ENCODE measurements at regions not wholly inside any gene's neighbourhood (a gene's known extent, or its start where the extent isn't known, plus 50 kb on each side); places are given as distances from the start of the nearest gene placed in this dataset.

DNA sequence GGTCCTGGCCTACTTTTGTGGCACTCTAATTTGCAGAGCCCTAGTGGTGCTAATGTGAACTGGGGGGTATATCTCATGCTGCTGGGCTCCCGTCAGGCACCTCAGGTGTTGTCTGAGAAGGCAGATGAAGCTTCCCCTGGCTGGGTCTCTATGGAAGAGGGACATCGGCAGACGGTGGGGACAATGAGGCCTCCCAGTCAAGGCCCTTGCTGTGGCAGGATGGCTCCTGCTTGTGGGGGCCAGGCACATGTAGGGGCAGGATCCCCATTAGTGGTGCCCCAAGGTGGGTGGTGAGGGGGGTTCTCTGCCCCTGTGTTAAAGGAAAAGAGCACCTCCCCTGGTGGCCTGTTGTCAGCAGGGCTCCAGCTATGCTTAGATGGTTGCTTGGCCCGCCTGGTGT lies 192.8 kb upstream of the S1PR3 start (continued):
- TF ChIP-seq, protein P1, sequence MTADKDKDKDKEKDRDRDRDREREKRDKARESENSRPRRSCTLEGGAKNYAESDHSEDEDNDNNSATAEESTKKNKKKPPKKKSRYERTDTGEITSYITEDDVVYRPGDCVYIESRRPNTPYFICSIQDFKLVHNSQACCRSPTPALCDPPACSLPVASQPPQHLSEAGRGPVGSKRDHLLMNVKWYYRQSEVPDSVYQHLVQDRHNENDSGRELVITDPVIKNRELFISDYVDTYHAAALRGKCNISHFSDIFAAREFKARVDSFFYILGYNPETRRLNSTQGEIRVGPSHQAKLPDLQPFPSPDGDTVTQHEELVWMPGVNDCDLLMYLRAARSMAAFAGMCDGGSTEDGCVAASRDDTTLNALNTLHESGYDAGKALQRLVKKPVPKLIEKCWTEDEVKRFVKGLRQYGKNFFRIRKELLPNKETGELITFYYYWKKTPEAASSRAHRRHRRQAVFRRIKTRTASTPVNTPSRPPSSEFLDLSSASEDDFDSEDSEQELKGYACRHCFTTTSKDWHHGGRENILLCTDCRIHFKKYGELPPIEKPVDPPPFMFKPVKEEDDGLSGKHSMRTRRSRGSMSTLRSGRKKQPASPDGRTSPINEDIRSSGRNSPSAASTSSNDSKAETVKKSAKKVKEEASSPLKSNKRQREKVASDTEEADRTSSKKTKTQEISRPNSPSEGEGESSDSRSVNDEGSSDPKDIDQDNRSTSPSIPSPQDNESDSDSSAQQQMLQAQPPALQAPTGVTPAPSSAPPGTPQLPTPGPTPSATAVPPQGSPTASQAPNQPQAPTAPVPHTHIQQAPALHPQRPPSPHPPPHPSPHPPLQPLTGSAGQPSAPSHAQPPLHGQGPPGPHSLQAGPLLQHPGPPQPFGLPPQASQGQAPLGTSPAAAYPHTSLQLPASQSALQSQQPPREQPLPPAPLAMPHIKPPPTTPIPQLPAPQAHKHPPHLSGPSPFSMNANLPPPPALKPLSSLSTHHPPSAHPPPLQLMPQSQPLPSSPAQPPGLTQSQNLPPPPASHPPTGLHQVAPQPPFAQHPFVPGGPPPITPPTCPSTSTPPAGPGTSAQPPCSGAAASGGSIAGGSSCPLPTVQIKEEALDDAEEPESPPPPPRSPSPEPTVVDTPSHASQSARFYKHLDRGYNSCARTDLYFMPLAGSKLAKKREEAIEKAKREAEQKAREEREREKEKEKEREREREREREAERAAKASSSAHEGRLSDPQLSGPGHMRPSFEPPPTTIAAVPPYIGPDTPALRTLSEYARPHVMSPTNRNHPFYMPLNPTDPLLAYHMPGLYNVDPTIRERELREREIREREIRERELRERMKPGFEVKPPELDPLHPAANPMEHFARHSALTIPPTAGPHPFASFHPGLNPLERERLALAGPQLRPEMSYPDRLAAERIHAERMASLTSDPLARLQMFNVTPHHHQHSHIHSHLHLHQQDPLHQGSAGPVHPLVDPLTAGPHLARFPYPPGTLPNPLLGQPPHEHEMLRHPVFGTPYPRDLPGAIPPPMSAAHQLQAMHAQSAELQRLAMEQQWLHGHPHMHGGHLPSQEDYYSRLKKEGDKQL (CRISPR knock-in tag; IDR thresholded peaks at IDR 0.05; ENCODE audit: low read depth): no peak
- TF ChIP-seq, protein P2, sequence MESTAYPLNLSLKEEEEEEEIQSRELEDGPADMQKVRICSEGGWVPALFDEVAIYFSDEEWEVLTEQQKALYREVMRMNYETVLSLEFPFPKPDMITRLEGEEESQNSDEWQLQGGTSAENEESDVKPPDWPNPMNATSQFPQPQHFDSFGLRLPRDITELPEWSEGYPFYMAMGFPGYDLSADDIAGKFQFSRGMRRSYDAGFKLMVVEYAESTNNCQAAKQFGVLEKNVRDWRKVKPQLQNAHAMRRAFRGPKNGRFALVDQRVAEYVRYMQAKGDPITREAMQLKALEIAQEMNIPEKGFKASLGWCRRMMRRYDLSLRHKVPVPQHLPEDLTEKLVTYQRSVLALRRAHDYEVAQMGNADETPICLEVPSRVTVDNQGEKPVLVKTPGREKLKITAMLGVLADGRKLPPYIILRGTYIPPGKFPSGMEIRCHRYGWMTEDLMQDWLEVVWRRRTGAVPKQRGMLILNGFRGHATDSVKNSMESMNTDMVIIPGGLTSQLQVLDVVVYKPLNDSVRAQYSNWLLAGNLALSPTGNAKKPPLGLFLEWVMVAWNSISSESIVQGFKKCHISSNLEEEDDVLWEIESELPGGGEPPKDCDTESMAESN (CRISPR knock-in tag; conservative IDR thresholded peaks at IDR 0.05): no peak

DNA sequence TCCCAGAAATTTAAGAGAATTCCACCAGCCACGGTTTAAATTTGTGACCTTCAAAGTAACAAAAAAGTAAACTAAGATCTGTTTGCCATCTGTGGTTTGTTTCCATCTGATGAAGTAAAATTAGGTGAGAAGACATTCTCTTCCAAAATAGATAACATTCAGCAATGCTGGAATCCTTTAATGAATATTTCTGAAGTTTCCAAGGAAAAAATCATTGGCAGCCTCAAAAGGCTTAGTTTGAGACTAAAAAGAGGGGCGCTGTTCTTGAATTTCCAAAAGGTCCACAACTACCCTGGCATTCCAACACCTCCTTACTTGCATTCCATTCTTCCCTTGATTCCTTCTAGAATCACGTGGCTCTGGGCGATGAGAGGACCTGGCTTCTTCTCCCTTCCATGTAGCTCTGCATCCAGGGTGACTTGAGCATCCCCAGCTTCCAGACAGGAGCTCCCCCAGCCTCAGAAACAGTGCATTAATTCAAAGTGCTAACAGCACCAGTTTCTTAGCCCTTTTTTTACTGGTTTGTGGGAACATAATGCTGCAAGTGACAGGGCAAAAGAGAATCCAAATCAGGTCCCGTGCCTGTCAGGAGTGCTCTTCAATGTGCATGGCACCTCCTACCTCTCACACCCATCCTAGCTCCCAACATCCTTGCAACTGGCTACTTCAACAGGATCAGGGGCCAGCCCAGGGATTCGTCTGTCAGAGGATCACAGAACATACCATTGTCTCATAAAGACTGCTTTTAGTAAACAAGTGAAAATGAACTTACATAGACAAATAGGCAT lies 191.5 kb upstream of the S1PR3 start:
- Histone ChIP-seq H3K27me3 (ENCODE audit: control insufficient read depth in 1 of 2, insufficient read depth in 2 of 2, low read length in 2 of 2) (peaks cover 1 to 8% of the 10 kb centered on the region in 2 experiments; a peak in 4 of 5 replicates), H4K20me1 (ENCODE audit: insufficient read depth, low read length) (no peaks in the 10 kb centered on the region), H3K4me1 (ENCODE audit: insufficient read depth, low read length) (no peaks in the 10 kb centered on the region), H2AFZ (ENCODE audit: low read length) (no peak overlapping the region), H3K79me2 (ENCODE audit: insufficient read depth, low read length) (no peaks in the 10 kb centered on the region), H3K4me3 (replicated peaks in 1 of 3; ENCODE audit: insufficient read depth in 1 of 3, low read depth in 2 of 3, low read length in 3 of 3) (no peak overlapping the region), H3K9me3 (ENCODE audit: low read length) (no peaks in the 10 kb centered on the region), H3K36me3 (replicated peaks in 1 of 2; ENCODE audit: control insufficient read depth in 1 of 2, insufficient read depth in 2 of 2, low read length in 2 of 2) (no peaks in the 10 kb centered on the region), H3K4me2 (ENCODE audit: low read depth, low read length) (no peak overlapping the region), H3K9ac (ENCODE audit: insufficient read depth, low read depth, low read length) (no peak overlapping the region), H3K27ac (ENCODE audit: extremely low read length, insufficient read depth, low read length) (no peak overlapping the region)
- ChIA-PET POLR2A (no interaction called here), CTCF (ENCODE audit: low intra/inter-chr PET ratio, low total read pairs) (no interaction called here)
- DNase-seq (ENCODE audit: low spot score) (no peak), ATAC-seq (no peak), FAIRE-seq (no peak)
- intact Hi-C loops (cut with micrococcal nuclease; ENCODE audit: unreplicated experiment): no loop called here
- TF ChIP-seq CREM (IDR thresholded peaks at IDR 0.05): no peak
- TF ChIP-seq CREM (CRISPR knock-in tag; IDR thresholded peaks at IDR 0.05): no peak
- TF ChIP-seq, protein P3, sequence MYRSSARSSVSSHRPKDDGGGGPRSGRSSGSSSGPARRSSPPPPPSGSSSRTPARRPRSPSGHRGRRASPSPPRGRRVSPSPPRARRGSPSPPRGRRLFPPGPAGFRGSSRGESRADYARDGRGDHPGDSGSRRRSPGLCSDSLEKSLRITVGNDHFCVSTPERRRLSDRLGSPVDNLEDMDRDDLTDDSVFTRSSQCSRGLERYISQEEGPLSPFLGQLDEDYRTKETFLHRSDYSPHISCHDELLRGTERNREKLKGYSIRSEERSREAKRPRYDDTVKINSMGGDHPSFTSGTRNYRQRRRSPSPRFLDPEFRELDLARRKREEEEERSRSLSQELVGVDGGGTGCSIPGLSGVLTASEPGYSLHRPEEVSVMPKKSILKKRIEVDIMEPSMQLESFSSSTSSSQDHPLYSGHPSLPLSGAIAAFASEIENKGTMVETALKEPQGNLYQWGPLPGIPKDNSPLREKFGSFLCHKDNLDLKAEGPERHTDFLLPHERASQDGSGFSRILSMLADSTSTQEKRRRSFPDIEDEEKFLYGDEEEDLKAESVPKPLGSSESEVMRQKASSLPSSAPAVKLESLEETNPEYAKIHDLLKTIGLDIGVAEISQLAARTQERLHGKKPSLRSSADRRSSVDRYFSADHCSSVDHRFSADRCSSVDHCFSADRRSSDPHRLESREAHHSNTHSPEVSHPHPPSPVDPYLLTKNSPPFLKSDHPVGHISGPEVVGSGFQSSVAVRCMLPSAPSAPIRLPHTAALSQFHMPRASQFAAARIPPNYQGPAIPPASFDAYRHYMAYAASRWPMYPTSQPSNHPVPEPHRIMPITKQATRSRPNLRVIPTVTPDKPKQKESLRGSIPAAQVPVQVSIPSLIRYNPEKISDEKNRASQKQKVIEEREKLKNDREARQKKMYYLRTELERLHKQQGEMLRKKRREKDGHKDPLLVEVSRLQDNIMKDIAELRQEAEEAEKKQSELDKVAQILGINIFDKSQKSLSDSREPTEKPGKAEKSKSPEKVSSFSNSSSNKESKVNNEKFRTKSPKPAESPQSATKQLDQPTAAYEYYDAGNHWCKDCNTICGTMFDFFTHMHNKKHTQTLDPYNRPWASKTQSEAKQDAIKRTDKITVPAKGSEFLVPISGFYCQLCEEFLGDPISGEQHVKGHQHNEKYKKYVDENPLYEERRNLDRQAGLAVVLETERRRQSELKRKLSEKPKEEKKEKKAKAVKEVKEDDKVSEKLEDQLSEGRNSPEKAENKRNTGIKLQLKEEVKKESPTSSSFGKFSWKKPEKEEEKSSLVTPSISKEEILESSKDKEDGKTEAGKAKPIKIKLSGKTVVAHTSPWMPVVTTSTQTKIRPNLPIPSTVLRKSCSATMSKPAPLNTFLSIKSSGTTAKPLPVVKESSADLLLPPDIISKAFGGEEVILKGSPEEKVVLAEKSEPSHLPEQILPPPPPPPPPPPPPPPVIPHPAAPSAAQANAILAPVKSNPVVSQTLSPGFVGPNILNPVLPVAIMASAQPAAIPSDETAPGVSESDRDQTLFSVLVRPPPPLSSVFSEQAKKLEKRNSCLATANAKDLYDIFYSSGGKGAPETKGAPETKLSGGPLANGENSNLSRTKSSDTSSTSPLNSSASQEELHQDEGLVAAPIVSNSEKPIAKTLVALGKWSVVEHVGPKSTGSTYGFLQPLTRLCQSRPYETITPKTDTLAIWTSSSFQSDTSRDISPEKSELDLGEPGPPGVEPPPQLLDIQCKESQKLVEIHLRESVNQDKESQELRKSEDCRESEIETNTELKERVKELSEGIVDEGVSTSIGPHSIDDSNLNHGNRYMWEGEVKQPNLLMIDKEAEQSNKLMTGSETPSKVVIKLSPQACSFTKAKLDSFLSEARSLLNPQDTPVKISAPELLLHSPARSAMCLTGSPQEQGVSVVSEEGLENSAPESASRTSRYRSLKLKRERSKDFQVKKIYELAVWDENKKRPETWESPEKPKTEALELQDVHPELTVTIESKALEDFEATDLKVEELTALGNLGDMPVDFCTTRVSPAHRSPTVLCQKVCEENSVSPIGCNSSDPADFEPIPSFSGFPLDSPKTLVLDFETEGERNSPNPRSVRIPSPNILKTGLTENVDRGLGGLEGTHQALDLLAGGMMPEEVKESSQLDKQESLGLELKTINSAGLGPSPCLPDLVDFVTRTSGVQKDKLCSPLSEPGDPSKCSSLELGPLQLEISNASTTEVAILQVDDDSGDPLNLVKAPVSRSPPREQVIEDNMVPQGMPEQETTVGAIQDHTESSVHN (CRISPR knock-in tag; IDR thresholded peaks at IDR 0.05): no peak
- TF ChIP-seq GZF1 (CRISPR knock-in tag; IDR thresholded peaks at IDR 0.05): no peak
- in situ Hi-C loops (cut with HindIII; ENCODE audit: extremely low pct_ligation_motif_present, low pct_unique_long_range_greater_than_20kb): no loop called here
- 9% methylated on average over 6 of the region's 6 CpGs for WGBS (ENCODE audit: low lambda C conversion rate)
- no TSS peak for BruUV-seq (replicated peaks)
